BE2C (cell line): ENCODE measurements at regions not wholly inside any gene's neighbourhood (a gene's known extent, or its start where the extent isn't known, plus 50 kb on each side); places are given as distances from the start of the nearest gene placed in this dataset.
"Not testable (repeated sequence)": the region's sequence is repeated elsewhere in the genome, so short reads cannot be mapped to it uniquely, and the experiment has no call there.

Experiments used
- DNase-seq: peaks from one replicate; pipeline ENCODE4 v3.0.0-alpha.2; 2020
- H3K27me3 ChIP-seq: fragments of 250-450 bp; sonication (Bioruptor Pico); 2 replicates; pipeline ENCODE4 v1.5.1; 2020; ENCODE audit warnings: mild to moderate bottlenecking
- H3K36me3 ChIP-seq: fragments of 250-450 bp; sonication (Bioruptor Pico); 2 replicates; pipeline ENCODE4 v1.5.1; 2020; ENCODE audit warnings: mild to moderate bottlenecking
- H3K4me1 ChIP-seq: fragments of 250-450 bp; sonication (Bioruptor Pico); 2 replicates; pipeline ENCODE4 v1.5.1; 2020
- H3K4me3 ChIP-seq: 2 replicates; pipeline ENCODE4 v1.5.1; 2011; ENCODE audit warnings: low read depth, low read length
- H3K9me3 ChIP-seq: fragments of 250-450 bp; sonication (Bioruptor Pico); 2 replicates; pipeline ENCODE4 v1.5.1; 2020
- TF ChIP-seq, protein P1 (sequence below): IDR thresholded peaks from 2 replicates; pipeline ENCODE4 v1.5.1; 2012; ENCODE audit warnings: mild to moderate bottlenecking, low read depth, low read length

DNA sequence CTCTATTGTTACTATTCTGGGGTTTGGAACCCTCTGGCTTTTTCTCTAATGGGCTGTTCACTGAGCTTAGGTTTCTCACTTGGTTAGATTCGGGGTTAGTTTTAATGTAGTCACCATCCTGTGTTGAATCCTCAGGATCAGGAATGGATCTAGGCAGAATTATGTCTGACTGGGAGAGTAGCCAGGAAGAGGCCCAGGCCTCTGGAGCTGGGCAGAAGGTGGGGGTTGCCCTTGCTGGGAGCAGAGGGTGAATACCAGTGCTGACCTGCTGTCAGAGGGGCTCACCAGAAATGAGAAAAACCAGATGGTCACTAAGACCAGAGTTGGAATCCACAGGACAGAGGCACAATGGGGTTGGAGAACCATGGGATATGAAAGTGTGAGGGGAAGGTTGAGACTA, 126.6 kb upstream of the SLC4A4 start:
- Histone ChIP-seq H3K9me3 (no peaks in the 10 kb centered on the region), H3K4me3 (no peak overlapping the region), H3K27me3 (no peaks in the 10 kb centered on the region), H3K36me3 (no peaks in the 10 kb centered on the region), H3K4me1 (no peaks in the 10 kb centered on the region)
- TF ChIP-seq, protein P1, sequence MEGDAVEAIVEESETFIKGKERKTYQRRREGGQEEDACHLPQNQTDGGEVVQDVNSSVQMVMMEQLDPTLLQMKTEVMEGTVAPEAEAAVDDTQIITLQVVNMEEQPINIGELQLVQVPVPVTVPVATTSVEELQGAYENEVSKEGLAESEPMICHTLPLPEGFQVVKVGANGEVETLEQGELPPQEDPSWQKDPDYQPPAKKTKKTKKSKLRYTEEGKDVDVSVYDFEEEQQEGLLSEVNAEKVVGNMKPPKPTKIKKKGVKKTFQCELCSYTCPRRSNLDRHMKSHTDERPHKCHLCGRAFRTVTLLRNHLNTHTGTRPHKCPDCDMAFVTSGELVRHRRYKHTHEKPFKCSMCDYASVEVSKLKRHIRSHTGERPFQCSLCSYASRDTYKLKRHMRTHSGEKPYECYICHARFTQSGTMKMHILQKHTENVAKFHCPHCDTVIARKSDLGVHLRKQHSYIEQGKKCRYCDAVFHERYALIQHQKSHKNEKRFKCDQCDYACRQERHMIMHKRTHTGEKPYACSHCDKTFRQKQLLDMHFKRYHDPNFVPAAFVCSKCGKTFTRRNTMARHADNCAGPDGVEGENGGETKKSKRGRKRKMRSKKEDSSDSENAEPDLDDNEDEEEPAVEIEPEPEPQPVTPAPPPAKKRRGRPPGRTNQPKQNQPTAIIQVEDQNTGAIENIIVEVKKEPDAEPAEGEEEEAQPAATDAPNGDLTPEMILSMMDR, result no peak
- no peak for DNase-seq

DNA sequence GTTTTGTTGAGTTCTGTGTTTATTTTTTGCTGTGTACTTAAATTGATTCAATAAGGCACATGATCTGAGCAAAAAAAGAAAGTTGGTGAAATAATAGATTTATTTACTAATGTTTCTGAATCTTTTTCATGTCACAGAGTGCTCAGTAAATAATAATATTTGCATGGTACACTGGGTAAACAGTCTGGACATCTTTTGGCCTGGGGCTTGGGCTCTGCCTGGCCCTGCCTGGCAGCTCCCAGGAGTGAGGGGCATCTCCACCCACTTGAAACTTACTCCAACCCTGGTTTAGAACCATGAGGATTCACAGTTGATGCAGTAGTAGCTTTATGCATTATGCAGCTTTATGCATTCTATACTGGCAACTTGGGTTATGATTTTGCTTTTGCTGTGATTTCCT, 124.2 kb upstream of the SLC4A4 start:
- no peaks in the 10 kb centered on the region for H3K4me1 ChIP-seq
- TF ChIP-seq, protein P1, result no peak
- no peak for DNase-seq
- H3K9me3 ChIP-seq, result no peaks in the 10 kb centered on the region
- no peak overlapping the region for H3K4me3 ChIP-seq
- no peaks in the 10 kb centered on the region for H3K36me3 ChIP-seq
- no peaks in the 10 kb centered on the region for H3K27me3 ChIP-seq

DNA sequence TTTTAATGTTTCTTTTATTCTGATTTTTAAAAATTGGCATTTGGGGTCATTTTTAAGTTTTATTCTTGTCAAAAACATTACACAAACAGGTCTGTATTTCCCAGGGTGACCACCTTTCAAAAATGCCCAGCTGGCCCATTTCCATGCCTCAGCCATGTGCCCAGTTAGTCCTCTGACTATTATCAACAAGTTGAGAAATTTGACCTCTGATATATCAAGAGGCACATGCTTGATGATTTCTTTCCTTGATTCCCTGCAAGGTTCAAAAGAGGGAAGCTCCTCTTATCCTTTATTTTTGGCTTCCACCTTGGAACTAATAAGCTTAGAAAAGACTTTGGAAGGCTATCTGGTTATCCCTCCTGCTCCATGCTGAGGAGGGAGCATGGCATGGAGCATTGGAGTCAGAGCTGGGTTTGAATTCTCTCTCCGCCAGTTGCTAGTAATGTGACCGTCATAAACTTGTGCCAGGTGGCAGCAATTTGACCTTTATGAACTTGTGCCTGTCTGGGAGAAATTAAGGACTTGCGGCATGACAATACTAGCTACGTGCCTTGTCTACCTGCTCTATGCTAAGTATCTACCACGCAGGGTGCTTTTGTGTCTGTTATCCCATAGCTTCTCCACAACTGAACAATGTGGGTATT, 122.4 kb upstream of the SLC4A4 start:
- no peaks in the 10 kb centered on the region for H3K4me1 ChIP-seq
- TF ChIP-seq, protein P1, result no peak
- DNase-seq, result no peak
- H3K4me3 ChIP-seq, result no peak overlapping the region
- no peaks in the 10 kb centered on the region for H3K9me3 ChIP-seq
- no peaks in the 10 kb centered on the region for H3K36me3 ChIP-seq
- H3K27me3 ChIP-seq, result no peaks in the 10 kb centered on the region

DNA sequence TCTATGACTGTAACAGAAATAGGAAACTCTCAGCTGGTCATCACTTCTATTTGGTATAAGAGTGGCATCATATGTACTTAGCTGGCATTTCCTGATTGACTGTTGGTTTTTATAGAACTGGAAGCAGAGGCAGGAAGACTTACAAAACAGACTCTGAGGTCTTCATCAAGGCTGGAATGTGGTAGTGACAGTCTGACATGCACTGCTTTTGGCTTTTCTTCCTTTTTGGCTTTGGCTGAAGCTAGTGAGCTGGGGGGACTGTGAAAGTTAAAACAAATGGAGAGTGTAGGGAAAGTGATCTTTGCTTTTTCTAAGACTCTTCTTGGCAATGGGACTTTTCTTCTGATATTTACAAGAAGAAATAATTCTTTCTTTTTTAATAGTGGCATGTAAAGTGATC, 121.1 kb upstream of the SLC4A4 start:
- Histone ChIP-seq H3K4me3 (no peak overlapping the region), H3K27me3 (no peaks in the 10 kb centered on the region), H3K36me3 (no peaks in the 10 kb centered on the region), H3K9me3 (no peaks in the 10 kb centered on the region), H3K4me1 (no peaks in the 10 kb centered on the region)
- DNase-seq, result no peak
- TF ChIP-seq, protein P1, result no peak

DNA sequence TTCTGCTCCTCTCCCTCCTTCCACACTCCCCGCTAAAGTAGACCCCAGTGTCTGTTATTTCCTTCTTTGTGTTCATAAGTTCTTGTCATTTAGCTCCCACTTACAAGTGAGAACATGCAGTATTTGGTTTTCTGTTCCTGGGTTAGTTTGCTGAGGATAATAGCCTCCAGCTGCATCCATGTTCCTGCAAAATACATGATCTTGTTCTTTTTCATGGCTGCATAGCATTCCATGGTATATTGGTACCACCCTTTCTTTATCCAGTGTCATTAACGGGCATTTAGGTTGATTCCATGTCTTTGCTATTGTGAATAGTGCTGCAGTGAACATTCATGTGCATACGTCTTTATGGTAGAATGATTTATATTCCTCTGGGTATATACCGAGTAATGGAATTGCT, 118.0 kb upstream of the SLC4A4 start:
- not testable (repeated sequence) for H3K27me3 ChIP-seq, H3K4me1 ChIP-seq, H3K4me3 ChIP-seq, DNase-seq, H3K9me3 ChIP-seq, H3K36me3 ChIP-seq

DNA sequence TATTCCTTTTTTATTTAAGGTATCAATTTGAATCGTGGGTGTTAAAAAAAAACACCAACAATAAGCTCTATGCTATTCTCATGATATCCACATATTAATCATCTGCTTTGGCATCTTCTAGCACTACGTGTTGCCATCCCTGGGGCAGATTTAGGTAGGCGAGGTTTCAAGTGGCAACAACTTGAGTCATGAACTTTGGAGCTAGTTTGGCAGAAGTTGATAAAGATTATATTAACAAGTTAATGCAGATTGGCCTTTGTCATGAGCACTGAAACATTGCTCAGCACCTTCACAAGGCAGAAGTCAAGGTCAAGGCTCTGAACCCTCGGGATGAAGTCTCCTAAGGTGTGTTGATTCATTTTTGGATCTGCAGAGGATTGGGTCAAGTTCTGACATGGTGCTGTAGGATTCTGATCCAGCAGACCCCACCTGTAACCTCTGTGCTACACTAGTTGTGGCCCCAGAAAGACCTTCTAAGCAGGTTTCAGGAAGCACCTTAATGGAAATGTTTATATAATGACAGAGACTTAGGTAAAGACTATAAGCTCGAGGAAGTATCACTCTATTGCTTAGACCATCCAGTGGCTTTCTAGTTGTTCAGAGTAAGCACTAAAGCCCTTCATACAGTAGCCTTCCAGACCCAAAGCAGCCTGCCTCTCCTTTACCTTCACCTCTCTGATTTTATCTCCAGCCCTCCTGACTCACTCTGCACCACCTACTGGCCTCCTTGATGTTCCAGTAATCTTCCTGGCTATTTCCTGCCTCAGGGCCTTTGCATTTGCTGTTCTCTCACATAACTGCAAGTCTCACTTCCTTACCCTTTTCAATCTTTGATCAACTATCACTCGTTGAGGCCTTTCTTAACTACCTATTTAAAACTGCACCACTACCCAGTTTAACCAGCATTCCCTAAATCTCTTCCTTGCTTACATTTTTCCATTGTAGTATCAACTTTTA, 117.0 kb upstream of the SLC4A4 start:
- Histone ChIP-seq H3K9me3 (no peaks in the 10 kb centered on the region), H3K4me3 (no peak overlapping the region), H3K4me1 (no peaks in the 10 kb centered on the region), H3K36me3 (no peaks in the 10 kb centered on the region), H3K27me3 (no peaks in the 10 kb centered on the region; the same call in 1 of the 2 replicates)
- TF ChIP-seq, protein P1, result no peak
- no peak for DNase-seq
